SKM-1 treated with dmso at 0.1 percent for 144 hours (cell line): ENCODE measurements at regions not wholly inside any gene's neighbourhood (a gene's known extent, or its start where the extent isn't known, plus 50 kb on each side); places are given as distances from the start of the nearest gene placed in this dataset.

Experiments
- DNase-seq: peaks from one replicate; lab custom pipeline; 2025; ENCODE audit not compliant: unreplicated experiment; lab: John Stamatoyannopoulos, UW

DNA sequence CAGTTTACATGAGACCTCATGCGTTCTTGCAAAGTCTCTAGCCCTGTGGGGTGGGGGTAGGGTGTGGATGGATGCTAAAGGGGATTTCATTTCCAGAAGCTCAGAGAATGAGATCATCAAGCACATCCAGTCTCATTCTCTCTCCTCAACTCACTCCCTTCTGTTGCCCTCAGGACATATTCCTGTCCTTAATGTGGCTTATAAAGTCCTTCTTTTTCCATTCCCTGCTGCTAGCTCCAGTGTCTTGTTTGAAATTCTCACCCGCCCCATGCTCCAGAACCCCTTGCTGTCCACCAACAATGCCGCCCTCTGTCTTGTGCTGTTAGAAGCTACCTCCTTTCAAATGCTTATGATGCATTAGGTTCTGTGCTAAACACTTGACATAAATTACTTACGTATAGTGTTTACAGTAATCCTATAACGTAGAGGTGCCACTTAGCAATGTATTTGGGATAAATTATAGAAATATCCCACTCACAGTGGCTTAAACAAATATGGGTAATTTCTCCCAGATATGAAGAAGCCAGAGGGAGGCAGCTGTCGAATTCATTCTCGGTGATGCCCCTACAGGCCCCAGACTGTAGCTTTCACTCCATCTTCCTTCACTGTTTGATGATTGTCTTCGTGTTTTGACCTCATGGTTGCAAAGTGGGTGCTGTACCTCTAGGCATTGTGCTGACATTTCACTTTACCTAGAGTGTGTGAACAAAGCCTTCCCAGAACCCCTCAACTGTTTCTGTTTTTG lies 273.1 kb upstream of the TBL1XR1 start:
- no peak for DNase-seq

- no peak for DNase-seq
These were observed 274.6 kb upstream of the TBL1XR1 start for GRCh38 chr3:177471733-177472480.

DNA sequence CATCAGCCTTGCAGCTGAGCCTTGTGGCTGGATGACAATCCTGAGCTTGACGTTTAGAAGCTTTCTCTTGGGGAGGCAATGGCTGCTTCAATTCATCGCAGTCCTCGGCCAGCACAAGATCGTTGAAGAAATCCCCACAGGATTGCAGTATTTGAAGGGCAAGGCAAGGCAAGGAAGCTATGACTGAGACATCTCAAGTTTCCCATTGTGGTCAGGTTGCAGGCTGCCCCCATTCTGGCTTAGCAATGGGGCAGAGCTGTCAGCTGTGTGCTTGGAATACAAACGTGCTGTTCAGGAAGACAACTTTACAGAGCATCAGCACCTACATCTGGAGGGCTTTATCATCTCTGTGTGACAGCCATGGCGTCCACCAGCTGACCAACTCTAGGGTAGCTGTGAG lies 275.9 kb upstream of the TBL1XR1 start:
- no peak for DNase-seq

DNA sequence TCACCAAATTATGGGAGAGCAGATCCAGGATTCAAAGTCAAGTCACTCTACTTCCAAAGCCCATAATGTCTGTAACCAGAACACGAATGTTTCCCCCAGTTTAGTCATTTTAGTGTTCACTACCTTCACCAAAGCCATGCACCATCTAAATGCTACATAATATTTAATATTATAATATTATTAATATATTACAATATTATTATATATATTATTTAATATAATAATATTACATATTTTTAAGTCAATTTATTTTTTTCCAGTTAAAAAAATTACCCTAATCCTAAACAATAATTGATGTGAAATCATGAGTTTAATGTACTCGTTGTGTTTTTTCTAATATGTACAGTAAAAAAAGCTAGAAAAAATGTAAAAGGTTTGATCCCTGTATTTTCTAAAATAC lies 276.6 kb upstream of the TBL1XR1 start:
- no peak for DNase-seq

- DNase-seq = no peak
These were observed 277.5 kb upstream of the TBL1XR1 start for GRCh38 chr3:177474652-177475355.

DNA sequence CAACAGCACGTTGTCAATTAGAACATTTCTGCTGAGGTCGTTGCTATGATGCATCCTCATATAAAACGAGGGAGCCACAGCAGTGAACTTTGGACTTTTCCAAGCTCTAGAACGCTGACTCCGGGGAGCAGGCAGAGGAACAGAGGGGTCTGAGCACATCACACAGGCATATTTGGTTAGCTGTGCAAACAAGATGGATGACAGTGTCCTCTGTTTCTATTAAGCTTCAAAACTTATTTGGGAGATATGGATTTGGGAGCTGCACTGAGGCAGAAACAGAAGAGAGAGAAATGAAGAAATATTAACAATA lies 278.0 kb upstream of the TBL1XR1 start:
- no peak for DNase-seq

DNA sequence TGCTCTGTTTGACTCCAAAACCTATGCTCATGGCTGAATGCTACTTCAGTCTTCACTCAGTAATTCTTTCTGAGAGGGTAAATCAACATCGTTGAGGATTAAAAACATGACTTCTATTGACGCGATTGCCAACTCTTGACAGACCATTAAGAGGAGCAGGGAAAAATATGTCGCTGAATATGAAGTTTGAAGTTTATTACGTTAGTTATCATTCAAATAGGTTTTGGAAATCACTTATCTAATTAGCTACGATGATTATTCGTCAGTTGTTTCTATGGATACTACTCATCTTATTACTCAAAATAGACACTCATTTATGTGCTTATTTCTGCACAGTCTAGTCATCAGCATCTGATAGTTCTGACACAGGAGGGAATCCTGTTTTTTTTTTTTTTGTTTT lies 279.2 kb upstream of the TBL1XR1 start:
- no peak for DNase-seq

GRCh38 chr3:177476921-177477435 lies 279.7 kb upstream of the TBL1XR1 start:
- no peak for DNase-seq

DNA sequence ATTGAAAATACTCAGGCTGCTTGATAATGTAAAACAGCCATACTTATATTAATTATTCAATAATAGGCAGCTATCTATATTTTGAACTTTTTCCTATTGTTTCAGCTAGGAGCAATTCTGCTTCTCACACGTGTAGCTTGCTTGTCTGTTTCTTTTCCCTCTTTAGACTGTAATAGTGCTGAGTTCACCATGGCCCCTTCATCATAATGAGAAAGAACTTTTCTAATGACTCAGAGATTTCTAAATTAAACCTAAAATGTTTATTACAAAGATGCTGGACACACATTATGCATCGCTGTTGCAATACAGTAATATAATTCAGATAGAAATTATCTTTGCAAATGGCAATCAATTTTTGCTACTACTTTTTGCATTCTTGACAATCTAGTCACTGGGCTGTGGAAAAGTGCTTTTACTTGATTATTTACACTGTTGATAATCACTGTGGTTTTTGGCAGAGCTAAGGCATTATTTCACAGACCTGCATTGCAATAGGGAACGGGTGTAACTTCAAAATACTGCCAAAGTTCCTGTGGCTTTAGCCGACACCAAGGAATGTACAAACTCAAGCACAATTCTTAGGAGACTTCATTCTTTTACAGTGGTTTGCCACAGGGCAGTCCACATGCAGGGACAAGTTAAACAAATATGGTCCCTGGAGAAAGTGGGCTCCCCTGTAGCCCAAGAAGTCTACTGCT lies 281.0 kb upstream of the TBL1XR1 start:
- no peak for DNase-seq

- no peak for DNase-seq
These were observed 282.3 kb upstream of the TBL1XR1 start for GRCh38 chr3:177479630-177480029.

GRCh38 chr3:177481329-177481728 lies 284.0 kb upstream of the TBL1XR1 start:
- DNase-seq = peak; percentile 74

DNA sequence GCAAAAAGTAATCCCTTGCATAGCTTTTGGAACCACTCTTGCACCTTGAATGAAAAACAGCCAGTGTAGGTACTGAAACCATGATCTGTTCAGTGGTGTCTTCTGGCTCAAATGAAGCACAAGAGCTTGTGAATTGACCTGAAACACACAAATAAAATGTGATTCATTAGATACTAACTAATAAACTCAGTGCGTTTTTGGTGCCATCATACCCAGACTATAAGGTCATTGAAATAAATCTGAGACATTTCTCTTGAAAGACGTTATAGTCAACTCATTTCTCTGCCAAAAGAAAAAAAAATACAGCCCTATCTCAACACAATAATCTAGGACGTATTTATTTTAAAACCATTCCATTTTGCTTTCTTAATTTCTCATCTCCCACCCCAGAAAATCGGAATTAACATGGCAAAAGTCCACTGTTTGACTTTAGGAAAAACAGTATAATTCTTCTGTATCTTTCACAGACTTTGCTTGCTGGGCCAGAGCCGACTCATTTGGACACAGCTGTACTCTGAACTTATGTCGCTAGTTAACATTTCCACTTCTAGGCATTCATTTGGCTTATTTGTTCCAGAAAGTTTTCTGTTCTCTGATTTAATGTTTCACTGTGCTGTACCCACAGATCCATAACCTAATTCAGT lies 284.9 kb upstream of the TBL1XR1 start:
- no peak for DNase-seq

- no peak for DNase-seq
These were observed 286.1 kb upstream of the TBL1XR1 start for GRCh38 chr3:177483182-177483967.

GRCh38 chr3:177484206-177484605 lies 286.9 kb upstream of the TBL1XR1 start:
- DNase-seq = no peak

DNA sequence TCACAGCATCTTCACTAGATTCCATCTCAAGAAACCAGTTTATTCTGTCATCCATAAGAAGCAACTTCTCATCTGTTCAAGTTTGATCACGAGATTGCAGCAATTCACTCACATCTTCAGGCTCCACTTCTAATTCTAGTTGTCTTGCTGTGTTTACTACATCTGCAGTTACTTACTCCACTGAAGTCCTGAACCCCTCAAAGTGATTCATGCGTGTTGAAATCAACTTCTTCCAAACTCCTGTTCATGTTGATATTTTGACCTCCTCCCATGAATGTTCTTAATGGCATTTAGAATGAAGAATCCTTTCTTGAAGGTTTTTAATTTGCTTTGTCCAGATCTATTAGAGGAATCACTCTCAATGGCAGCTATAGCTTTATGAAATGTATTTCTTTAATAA lies 287.6 kb upstream of the TBL1XR1 start:
- no peak for DNase-seq

DNA sequence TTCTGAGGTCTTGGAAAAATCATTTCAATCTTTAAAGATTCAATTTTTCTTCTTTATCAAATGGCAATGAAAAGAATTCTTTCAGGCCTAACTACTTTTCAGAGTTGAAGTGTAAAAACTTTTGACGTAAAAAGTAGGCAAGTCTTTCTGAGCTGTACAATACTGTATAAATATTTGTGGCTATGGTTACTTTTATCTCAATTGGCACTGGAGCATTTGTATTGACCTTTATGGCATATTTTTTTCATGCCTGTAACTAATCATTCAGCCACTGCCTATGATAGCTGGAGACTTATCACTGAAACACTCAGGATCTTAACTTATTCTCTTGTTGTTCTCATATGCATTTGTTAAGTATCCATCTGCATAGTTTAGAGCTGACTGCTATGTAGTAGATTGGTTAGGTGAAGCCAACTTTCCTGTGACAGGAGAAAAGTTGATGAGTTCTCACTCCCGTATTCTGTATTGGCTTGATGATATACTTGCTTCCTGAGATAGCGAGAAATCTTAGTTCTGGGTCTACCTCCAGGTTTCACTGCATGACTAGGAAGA lies 290.4 kb upstream of the TBL1XR1 start:
- no peak for DNase-seq

- DNase-seq = no peak
These were observed 291.5 kb upstream of the TBL1XR1 start for GRCh38 chr3:177488740-177489139.

DNA sequence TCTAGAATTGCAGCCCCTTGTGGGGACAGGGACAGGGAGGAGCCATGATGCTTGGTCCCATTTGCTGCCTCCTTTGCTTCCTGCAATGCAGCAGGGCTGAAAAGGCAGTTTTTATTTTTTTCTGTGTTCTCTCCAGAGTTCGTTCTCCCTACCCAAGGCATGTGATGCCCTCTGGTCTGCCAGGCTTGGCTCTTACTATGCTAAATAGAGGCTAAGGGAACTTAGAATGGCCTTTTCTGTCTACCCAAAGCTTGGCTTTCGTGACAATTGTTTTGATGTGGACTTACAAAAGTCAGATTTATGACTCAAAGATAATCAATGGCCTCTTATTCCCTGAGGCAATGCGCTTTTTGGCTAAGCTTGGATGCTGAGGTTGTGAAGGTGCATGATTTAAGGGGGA lies 293.3 kb upstream of the TBL1XR1 start:
- no peak for DNase-seq

DNA sequence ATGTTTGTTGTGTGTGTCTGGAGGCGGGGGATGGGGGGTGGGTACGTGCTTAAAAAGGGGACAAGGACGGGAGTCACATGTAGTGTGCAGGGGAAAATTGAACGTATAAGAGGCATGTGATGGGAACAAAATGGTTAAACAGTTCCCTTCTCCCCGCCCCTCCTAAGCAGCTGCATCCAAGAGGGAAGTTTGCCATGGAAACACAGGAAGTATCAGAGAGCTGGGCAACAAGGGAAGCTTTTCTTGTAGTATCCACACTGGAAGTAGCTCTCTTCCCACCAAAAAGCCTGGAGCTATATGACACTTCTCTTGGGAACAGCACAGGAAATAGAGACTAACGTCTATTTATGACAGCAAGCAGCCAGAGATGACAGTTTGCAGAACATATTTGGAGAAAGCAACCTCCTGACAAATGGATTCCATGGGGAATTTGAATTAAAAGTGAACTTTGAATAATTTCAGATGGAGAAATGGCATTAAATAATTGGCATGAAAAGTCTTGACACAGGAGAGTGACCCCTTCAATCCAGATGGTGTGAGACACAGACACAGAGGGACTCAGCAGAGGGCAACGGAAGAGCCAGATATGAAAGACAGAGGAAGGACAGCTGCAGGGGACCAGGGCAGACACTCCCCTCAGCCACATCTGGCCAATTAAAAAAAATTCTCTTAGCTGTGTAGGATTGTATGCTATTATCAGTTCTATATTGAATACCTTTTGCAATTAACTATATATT lies 294.2 kb upstream of the TBL1XR1 start:
- no peak for DNase-seq
